Nephron (organoid): ENCODE measurements at regions not wholly inside any gene's neighbourhood (a gene's known extent, or its start where the extent isn't known, plus 50 kb on each side); places are given as distances from the start of the nearest gene placed in this dataset.

Experiments
- H3K27ac Mint-ChIP-seq, 3 experiments: 2 replicates each; pipeline ENCODE4 v1.8.0; 2020; ENCODE audit warnings: mixed read lengths in 3 of 3, mild to moderate bottlenecking in 2 of 3, moderate library complexity in 1 of 3
- H3K27me3 Mint-ChIP-seq: 2 replicates; pipeline ENCODE4 v1.8.0; 2021; ENCODE audit warnings: low read depth, mild to moderate bottlenecking, moderate library complexity, mixed read lengths
- H3K36me3 Mint-ChIP-seq: 2 replicates; pipeline ENCODE4 v1.8.0; 2020; ENCODE audit warnings: low read depth, mixed read lengths
- H3K4me1 Mint-ChIP-seq: 2 replicates; pipeline ENCODE4 v1.8.0; 2020; ENCODE audit warnings: mixed read lengths
- H3K4me3 Mint-ChIP-seq, 3 experiments: 2 replicates each; pipeline ENCODE4 v1.8.0; 2020; ENCODE audit warnings: mild to moderate bottlenecking in 3 of 3, mixed read lengths in 3 of 3, moderate library complexity in 2 of 3
- H3K9me3 Mint-ChIP-seq: 2 replicates; pipeline ENCODE4 v1.8.0; 2020; ENCODE audit warnings: mixed read lengths
- TF ChIP-seq, protein P1 (sequence below), 3 experiments: fragments of 200-600 bp; sonication (generic); IDR thresholded peaks; one replicate each; pipeline ENCODE4 v1.5.0; 2021; ENCODE audit warnings: antibody characterized with exemption in 3 of 3; ENCODE audit not compliant: unreplicated experiment in 3 of 3

- Mint-ChIP-seq H3K27ac (peak overlapping the region; percentile 41 to 82 (median 47)), H3K4me1 (peaks cover 12% of the 10 kb centered on the region), H3K36me3 (no peaks in the 10 kb centered on the region), H3K27me3 (peaks cover 41% of the 10 kb centered on the region), H3K4me3 (peak overlapping the region in 1 of 3 experiments; percentile 33), H3K9me3 (no peaks in the 10 kb centered on the region)
- TF ChIP-seq, protein P1, sequence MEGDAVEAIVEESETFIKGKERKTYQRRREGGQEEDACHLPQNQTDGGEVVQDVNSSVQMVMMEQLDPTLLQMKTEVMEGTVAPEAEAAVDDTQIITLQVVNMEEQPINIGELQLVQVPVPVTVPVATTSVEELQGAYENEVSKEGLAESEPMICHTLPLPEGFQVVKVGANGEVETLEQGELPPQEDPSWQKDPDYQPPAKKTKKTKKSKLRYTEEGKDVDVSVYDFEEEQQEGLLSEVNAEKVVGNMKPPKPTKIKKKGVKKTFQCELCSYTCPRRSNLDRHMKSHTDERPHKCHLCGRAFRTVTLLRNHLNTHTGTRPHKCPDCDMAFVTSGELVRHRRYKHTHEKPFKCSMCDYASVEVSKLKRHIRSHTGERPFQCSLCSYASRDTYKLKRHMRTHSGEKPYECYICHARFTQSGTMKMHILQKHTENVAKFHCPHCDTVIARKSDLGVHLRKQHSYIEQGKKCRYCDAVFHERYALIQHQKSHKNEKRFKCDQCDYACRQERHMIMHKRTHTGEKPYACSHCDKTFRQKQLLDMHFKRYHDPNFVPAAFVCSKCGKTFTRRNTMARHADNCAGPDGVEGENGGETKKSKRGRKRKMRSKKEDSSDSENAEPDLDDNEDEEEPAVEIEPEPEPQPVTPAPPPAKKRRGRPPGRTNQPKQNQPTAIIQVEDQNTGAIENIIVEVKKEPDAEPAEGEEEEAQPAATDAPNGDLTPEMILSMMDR (IDR thresholded peaks at IDR 0.05; ENCODE audit: unreplicated experiment in 3 of 3), result peak in 1 of 3 experiments; percentile 13
Observed at GRCh38 chr7:156096771-156097538, 284.7 kb upstream of the SHH start.

- peaks cover 50% of the 10 kb centered on the region for H3K27me3 Mint-ChIP-seq
- H3K36me3 Mint-ChIP-seq, result no peaks in the 10 kb centered on the region
- H3K4me3 Mint-ChIP-seq, result no peak overlapping the region
- H3K27ac Mint-ChIP-seq, result no peak overlapping the region
- TF ChIP-seq, protein P1 (IDR thresholded peaks at IDR 0.05; ENCODE audit: unreplicated experiment in 3 of 3), result no peak
- H3K4me1 Mint-ChIP-seq, result peaks cover 12% of the 10 kb centered on the region
- no peaks in the 10 kb centered on the region for H3K9me3 Mint-ChIP-seq
Observed at GRCh38 chr7:156095908-156096539, 283.8 kb upstream of the SHH start.

DNA sequence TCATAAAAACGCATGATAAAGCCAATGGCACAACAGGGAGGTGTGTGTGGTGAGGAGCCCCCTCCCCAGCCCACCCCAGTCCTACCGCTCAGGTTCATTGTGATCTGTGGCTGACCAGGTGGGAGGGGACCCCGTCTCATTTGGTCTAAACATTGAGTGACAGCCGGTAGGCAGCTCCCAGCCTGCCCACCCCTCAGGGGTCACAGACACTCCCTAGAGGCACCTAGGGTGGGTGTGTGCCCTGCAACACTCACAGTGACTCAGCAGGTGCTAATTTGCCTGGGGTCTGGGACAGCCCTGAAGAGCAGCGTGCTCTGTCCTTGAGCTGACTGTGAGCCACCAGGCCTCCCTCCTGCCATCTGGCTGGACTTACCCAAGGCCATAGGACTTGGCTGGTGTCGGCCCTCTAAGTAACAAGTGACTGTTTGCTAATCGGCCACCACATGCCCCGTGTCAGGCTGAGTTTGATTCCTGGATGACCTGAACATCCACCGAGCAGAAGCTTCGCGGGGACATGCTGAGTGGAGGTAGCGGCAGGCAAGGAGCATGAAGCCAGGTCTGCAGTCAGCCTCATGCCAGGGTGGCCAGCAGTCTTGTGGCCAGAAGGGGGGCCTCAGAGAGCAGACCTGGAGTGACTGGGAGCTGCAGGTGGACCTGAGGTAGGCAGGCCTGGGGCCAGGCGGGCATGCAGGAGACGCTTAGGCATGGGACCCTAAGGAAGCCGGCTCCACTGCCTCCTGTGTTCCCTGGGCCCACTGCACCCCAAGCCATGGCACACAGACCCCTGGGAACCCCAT lies 282.3 kb upstream of the SHH start:
- TF ChIP-seq, protein P1 (IDR thresholded peaks at IDR 0.05; ENCODE audit: unreplicated experiment in 3 of 3), result no peak
- Mint-ChIP-seq H3K4me1 (peaks cover 12% of the 10 kb centered on the region), H3K9me3 (no peaks in the 10 kb centered on the region), H3K4me3 (no peak overlapping the region), H3K27ac (no peak overlapping the region), H3K27me3 (peaks cover 55% of the 10 kb centered on the region), H3K36me3 (no peaks in the 10 kb centered on the region)

GRCh38 chr7:156092307-156092706 lies 280.0 kb upstream of the SHH start:
- Mint-ChIP-seq H3K27ac (no peak overlapping the region), H3K4me1 (peaks cover 9% of the 10 kb centered on the region), H3K9me3 (no peaks in the 10 kb centered on the region), H3K4me3 (no peak overlapping the region), H3K27me3 (peaks cover 68% of the 10 kb centered on the region), H3K36me3 (no peaks in the 10 kb centered on the region)
- TF ChIP-seq, protein P1 (IDR thresholded peaks at IDR 0.05; ENCODE audit: unreplicated experiment in 3 of 3), result no peak

- H3K4me1 Mint-ChIP-seq, result peaks cover 2% of the 10 kb centered on the region
Observed at GRCh38 chr7:156091519-156092080, 279.3 kb upstream of the SHH start.

More at GRCh38 chr7:156091519-156092080, 279.3 kb upstream of the SHH start:
- Mint-ChIP-seq H3K4me3 (no peak overlapping the region), H3K27me3 (peaks cover 61% of the 10 kb centered on the region), H3K9me3 (no peaks in the 10 kb centered on the region), H3K27ac (no peak overlapping the region), H3K36me3 (no peaks in the 10 kb centered on the region)
- TF ChIP-seq, protein P1 (IDR thresholded peaks at IDR 0.05; ENCODE audit: unreplicated experiment in 3 of 3), result no peak
